ENCODE measurements at regions not wholly inside any gene's neighbourhood (a gene's known extent, or its start where the extent isn't known, plus 50 kb on each side); places are given as distances from the start of the nearest gene placed in this dataset.

DNA sequence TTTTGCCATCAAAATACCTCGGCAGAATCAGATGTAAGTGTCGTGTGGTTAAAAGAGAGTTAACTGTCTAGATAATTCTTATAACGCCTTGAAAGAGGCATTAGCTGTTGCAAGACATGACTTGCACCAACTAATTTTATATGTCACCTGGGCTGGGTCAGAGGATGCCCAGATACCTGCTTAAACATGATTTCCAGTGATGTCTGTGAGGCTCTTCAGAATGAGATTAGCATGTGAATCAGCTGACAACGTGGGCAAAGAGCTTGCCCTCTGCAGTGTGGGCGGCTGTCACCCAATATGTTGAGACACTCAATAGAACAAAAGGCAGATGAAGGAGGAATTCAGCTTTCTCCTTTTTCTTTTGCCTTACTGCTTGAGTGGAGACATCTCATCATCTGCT lies 1180.6 kb downstream of the NLGN4Y start:
- DNase-seq: no peak

DNA sequence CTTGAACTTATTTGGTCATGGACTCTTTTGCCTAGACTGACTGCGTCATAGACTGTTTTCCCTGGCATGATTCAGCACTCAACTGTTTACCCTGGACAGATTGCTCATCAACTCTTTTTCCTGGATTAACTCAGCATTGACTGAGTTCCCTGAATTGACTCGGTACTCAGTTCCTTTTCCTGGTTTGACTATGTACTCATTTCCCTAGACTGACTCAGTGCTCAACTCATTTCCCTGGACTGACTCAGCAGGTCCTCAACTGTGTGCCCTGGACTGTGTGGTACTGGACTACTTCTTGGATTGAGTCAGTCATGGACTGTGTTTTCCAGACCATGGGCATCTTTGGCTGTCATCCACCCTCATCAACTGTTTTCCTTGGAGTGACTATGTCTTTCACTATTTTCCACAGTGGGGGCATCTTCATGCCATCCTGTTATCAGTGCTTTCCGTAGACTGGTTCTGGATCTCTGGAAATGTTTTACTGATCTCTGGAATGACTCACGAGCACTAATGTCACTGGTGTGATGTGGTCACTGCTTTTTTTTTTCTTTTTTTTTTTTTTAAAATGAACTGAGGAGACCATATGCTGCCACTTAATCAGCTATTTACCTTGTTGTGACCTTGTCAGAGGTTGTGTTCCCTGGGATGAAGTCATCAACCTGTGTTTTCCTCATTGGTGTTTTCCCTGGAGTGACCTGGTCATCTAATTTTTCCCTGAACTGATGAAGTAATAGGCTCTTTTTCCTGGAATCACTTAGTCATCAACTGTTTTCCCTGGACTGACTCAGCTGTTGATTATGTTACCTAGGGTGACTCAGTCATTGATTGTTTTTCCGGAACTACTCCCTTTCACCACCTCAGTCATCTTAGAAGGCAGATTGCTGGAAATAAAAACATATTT lies 1225.5 kb downstream of the NLGN4Y start:
- no peak for DNase-seq

DNA sequence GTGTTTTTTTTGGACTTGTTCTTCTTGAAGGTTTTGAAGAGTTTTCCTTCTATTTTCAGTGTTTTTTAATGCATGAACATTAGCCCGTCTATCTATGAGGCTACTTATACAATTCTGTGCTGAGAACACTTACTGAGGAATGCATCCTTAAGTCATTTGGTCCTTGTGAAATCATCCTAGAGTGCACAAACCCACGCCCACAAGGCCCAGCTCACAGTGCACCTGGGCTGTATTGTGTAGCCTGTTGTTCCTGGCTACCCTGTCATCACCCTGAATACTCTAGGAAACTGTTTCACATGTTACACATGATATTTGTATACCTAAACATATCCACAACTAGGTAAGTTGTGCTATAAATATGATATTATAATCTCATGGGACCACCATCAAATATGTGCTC lies 1226.7 kb downstream of the NLGN4Y start:
- DNase-seq: no peak

DNA sequence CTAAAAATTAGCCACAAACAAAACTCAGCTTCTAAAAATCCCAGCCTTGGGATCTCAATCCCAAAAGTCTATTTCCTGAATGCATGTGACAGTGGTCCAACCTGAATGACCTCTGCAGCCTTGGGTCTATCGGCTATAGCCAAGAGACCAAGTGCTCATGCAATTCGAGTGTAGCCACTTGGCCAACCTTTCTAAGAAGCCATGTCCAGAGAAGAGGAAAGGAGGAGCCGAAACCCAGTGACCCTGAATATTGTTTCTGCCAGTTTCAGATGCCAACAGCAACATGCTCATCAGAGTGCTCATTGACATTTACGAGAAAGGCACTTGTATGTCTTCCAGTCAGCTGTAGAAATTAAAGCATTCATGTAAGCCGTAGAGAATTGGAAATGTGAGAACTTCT lies 1231.9 kb downstream of the NLGN4Y start:
- peak; percentile 32 for DNase-seq

DNA sequence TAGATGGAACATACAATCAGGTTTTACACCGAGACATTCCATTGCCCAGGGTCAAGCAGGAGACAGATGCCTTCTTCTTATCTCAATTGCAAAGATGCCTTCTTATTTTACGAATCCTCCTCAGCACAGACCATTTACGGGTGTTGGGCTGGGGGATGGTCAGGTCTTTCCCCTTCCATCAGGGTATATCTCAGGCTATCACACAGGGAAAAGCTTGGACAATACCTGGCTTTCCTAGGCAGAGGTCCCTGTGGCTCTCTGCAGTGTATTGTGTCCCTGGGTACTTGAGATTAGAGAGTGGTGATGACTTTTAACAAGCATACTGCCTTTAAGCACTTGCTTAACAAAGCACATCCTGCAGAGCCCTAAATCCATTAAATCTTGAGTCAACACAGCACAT lies 1249.2 kb downstream of the NLGN4Y start:
- no peak for DNase-seq

DNA sequence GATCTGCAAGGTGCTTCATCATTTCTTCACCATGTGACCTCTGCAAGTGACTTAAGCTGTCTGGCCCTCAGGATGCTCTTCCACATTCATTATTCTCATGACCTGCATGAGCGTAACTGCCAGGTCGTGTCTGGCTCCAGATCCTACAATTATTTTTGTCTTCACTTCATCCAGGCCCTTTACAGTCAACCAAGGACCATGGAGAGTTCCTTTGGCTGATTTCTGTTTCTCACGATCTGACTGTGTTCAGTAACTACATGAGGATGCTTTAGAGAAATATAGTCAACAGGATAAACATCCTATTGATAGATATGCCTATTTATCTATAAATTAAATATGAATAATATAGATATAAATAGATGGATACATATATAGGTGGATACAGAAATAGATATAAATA lies 1251.6 kb downstream of the NLGN4Y start:
- no peak for DNase-seq

DNA sequence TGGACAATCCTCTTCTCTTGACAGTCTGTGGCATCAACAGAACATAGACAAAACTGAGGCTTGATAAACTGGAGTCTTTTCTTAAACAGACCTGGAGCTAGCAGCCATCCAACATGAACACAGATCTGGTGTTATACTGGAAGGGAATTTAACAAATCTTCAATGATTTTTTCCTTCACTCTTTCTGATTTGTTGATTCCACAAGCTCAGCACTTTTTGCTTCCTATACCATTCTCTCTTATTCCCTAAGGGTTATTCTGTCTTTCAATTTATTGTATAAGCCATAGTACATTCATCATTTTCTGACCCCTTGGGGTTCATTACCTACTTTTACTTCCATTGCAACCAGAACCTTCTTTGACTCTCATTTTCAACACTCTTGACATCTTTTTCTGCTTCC lies 1255.6 kb downstream of the NLGN4Y start:
- DNase-seq: no peak

DNA sequence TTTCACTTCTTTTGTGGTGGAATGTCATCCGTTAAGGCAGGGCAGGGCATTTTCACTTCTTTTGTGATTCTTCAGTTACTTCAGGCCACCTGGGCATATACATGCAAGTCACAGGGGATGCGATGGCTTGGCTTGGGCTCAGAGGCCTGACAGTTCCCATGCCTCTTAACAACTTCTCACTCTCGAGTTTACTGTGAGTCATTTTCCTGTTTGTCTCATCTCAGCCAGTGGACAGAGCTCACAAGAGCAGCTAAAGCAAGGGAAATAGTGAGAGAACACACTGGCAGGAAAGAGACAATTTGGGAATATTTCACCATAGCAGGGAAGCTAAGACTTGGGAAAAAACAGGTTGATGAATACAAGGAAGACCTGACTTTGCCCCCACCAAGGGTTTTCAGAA lies 1275.7 kb downstream of the NLGN4Y start:
- DNase-seq: no peak

DNA sequence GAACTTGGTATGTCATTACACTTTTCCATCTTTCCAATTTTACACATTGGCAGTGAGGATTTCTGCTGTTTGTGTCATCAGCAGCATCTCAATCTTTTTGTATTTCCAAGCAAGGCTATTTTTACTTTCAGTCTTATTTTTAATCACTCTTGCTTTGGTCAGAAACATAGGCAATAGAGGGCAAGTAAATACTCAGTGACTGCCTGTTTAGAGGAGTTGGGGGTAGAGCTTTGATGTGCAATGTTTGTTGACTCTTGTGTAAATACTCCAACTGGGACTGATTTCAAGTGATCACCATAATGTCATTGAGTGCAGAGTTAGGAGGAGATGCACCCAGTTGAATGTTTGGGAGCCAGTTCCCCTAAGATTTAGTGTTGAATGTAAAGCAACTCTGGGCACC lies 1281.7 kb downstream of the NLGN4Y start:
- DNase-seq: no peak

DNA sequence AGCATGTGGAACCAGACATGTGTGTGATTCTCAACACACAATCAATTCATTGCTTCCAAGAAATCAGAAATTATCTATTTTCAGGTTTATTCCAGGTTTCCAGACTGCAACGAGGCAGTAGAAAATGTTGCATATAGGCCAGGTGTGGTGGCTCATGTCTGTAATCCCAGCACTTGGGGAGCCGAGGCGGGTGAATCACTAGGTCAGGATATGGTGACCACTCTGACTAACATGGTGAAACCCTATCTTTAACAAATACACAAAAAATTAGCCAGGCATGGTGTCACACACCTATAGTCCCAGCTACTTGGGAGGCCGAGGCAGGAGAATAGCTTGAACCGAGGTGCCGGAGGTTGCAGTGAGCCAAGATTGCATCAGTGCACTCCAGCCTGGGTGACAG lies 1289.9 kb downstream of the NLGN4Y start:
- DNase-seq: no peak
